Caki2 (cell line): ENCODE measurements at regions not wholly inside any gene's neighbourhood (a gene's known extent, or its start where the extent isn't known, plus 50 kb on each side); places are given as distances from the start of the nearest gene placed in this dataset.

Experiments used
- DNase-seq: peaks from one replicate; pipeline ENCODE4 v3.0.0-alpha.2; 2015; ENCODE audit warnings: low read depth
- in situ Hi-C: cut with HindIII; loops from 2 replicates; pipeline ENCODE4 v1.10.0; 2016; ENCODE audit warnings: low sequenced_read_pairs, low pct_unique_long_range_greater_than_20kb, mixed read lengths

DNA sequence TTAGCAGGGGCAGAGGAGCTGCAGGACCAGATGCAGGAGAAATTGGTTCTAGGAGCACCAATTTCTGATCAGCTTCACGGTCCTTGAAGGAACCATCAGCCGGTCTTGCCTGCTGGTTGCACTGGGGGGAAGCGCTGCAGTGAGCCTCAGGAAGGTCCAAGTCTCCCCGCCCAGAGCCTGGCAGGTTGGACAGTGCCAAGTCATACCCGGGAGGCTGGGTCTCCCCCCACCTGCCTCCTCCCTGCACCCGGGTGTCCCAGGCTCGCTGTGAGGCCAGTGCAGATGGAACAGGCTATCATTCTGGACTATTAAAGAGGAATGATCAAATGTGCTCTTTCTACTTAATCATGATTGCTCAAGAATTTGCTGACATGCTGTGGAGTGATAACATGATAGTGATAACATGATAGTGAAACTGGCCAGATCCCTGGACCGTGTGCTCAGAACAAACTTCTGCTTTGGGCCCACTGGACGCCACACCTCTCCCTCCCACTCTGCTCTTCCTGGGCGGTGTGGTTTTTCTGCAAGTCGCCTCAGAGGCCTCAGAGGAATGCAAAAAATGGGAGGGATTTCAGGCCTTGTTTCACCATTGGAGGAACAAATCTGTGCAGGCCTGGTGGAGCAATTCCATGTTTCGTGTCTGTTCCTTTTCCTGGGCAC, 236.0 kb downstream of the IRF8 start:
- in situ Hi-C loops: no loop called here
- DNase-seq: no peak

DNA sequence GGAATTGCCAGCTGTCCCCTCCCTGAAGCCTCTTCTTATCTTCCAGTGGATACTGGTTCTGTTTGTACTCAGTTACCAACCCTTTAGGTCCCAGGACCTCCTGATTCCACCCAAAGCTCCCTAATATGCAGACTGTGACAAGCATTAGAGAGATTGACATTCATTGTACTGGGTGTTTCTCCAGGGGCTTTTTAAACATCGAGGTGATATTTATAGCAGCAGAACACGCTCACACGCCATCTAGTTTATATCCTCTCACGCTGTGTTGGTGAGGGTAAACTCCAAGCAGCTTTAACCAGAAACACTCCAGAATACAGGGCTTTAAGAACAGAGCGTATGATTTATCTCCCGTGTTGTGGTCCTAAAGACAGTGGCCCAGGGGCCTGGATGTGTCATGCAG, 238.4 kb downstream of the IRF8 start:
- in situ Hi-C loops: no loop called here
- no peak for DNase-seq

DNA sequence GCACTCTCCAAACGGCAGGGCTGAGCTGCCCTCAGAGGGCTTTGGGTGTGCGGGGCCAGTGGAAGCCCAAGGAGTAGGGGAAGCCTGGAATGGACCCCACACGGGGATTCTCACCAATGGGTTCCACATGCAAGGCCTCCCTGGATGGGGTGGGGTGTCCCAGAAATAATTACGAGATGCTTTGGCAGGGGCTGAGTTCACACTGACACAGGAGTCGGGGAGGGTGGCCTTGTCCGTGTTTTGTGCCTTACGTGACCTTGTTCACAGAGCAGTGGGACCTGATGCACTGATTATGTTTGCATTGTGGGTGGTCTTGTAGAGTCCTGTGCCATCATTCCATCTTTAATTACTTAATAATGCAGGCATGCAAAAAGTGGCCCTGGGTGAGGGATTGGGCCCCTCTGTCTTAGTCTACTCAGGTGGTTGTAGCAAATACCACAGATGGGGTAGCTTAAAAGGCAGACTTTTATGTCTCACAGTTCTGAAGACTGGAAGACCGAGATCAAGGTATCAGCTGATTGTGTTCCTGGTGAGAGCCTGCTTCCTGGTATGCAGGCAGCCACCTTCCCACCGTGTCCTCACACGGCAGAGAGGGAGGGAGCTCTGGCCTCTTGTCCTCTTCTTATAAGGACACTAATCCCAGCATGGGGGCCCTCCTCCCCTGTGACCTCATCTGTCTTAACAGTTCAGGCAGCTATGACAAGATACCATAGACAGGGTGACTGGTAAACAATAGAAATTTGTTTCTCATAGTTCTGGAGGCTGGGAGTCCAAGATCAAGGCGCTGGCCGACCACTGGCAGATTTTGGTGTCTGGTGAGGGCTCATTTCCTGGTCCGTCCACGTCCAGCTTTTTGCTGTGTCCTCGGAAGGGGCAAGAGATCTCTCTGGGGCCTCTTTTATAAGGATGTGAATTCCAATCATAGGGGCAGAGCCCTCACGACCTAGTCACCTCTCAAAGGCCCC, 239.4 kb downstream of the IRF8 start:
- DNase-seq: no peak
- in situ Hi-C loops: no loop called here

DNA sequence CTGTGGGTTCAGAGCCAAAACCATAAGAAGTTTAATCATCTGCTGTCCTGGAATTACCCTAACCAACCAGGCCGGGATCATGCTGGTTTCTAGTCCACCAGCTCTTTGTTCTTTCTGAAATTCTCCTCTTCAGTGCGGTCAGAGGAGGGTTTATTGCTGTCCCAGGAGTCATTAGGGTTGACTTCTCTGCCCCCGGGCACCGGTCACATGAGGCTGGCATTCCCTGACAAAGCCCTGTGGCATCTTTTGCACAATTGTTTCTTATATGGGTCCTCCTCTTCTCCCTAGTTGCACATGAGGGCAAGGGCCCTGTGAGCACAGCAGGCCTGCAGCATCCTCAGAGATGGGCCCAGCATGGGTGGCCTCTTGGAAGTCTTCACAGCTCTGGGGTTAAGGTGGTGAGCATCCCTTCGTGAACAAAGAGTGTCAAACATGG, 243.9 kb downstream of the IRF8 start:
- DNase-seq: peak; percentile 57

DNA sequence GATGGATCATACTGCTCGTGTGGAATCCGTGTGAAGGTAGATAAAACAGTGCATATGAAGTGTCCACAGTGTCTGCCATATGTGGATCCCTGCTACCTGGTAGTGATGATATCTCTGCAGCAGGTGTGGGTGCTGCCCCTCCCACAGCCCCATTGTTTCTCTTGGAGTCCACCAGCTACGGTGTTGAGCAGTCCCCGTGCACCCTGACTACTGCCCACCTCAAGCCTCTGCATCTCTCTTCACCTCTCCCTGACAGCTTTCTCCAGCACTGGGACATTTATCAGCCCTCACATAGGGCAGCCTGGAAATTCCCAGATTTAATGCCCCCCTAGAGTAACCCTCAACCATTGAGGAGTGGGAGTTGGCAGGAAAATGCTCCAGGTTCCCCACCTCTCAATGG, 244.7 kb downstream of the IRF8 start:
- in situ Hi-C loops: no loop called here
- no peak for DNase-seq

More for the DNA sequence above, 243.9 kb downstream of the IRF8 start:
- in situ Hi-C loops: no loop called here

DNA sequence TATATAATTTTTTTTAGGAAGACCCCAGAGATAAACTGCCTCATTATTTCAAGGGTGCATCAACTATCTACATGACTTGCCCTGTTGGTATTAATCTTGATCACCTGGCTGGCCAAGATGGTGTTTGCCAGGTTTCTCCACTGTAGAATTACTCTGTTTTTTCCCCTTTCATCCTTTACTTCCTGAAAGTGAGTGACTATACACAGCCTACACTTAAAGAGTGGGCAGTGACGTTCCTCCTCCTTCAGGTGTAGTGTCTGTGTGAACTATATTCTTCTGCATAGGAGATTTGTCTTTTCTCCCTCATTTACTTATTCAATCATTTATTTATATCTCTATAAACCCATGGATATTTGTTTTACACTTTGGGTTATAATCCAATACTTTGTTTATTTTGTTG, 246.7 kb downstream of the IRF8 start:
- no peak for DNase-seq
- in situ Hi-C loops: no loop called here

DNA sequence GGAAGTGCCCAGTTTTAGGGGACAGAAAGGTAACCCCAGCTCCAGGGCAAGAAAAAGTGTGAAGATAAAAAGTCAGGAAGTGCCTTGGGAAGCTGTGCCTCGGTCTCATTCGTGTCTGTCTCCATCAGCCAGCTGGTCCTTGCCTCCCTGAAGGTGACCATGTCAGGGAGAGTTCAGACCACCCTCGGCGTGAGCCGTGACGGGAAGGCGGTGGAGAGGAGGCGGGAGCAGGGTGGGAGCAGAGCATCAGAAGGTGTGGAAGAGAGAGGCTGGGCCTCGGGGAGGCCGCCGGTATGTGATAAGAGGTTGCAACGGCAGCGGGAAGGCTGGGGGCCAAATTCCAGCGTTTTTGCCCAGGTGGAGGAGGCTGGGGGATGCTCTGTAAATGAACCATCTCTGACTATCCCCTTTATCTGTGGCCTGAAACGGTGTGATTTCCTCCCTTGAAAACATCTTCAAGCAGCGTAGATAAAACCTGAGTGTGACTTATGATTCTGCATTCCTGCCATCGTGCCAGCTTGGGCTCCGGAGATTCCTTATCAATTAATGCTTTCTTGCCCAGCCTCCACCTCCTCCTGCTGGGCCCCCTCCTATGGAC, 251.8 kb downstream of the IRF8 start:
- in situ Hi-C loops: no loop called here
- DNase-seq: no peak

DNA sequence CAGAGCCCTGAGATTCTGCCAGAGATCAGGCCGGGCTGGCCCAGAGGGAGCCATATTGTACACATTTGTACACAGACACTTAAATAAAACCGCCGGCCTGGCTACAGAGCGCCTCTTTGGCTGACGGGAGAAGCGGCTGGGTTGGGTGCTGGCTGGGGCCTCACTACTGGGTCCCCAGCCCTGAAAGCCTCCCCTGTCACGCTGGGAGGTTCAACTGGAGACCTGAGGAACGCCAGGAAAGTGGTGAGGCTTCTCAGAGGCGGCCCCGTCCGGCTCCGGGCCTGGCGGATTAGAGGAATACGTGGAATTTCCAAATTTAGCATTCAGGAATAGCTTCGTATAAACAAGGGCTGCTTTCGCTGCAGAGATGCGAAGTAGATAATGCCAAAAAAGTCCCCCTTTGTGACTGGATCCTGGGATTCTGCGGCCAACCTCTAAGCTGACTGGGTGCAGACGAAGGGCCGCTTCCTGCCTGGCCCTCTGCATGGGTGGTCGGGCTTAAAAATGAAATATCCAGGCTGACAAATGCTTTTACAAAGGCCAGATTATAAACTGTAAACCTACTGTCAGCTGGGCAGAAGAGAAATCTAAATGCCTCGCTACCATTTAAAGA, 252.4 kb downstream of the IRF8 start:
- in situ Hi-C loops: no loop called here
- DNase-seq: no peak

DNA sequence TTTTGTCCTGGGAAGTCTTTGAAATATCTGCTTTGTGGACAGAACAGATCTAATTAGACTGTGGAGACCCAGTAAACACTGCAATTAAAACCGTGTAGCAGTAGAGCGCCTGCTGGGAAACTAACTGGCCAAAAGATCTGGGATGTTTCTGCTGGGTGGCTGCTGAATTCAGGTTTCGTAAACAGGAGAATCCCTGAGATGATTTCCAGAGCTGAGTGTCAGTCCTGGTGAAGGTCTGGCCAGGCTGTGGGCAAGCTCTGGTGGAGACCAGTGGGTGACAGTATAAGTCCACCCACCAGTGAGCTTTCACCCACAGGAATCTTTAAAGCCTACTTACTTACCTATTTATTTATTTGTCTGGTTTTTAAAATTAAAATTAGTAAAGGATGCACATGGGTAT, 257.2 kb downstream of the IRF8 start:
- in situ Hi-C loops: no loop called here
- no peak for DNase-seq

DNA sequence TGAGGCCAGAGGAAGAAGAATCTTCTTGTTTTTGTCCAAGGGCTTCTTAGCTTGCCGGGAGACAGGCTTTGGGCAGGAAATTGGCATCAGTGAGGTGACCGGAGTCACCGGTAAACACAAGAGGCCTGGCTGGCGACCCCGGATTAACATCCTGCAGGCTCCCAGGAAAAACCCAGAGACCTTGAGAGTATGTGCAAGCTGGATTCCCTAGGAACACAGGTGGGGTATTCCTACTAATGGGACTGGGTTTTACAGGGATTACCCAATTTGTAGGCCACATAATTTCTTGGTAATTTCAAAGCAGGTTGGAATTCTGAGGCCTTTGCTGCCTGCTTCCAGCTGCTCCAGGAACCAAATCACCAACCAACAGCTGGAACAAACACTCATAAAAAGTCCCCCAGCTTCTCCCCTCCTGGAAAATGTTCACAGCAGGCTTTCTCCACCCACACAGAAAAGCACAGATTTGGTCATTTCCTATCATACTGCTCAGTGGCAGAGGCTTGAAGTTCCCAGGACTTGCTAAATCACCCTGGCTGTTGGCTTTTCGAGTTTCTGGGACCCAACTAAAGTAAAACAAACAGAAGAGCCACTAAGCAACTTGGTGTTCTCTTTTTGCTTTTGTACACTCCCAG, 258.8 kb downstream of the IRF8 start:
- no peak for DNase-seq
- in situ Hi-C loops: no loop called here

DNA sequence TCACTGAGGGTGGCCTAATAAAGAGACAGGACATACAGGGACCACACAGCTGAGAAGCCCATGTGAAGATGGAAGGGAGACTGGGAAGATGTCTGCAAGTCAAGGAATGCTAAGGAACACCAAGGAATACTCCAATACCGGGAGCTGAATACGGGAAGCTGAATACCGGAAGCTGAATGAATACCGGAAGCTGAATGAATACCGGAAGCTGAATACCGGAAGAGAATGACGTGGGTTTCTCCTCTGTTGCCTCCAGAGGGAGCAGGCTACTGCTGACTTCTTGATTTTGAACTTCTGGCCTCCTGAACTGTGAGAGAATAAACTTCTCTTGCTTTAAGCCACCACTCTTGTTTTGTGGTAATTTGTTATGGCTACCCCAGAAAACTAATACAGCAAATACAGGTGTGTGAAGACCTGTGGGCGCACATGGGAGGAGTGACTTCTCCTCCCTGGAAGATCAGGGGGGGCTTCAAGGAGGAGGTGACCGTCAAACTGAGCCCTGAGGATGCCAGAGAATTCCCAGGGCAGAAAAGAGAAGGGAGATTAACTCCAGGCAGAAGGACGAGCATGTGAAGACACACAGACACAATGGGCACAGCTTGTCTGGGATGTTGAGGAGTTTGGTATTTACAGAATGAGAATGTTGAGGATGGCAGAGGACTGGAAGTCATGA, 259.9 kb downstream of the IRF8 start:
- in situ Hi-C loops: no loop called here
- no peak for DNase-seq

DNA sequence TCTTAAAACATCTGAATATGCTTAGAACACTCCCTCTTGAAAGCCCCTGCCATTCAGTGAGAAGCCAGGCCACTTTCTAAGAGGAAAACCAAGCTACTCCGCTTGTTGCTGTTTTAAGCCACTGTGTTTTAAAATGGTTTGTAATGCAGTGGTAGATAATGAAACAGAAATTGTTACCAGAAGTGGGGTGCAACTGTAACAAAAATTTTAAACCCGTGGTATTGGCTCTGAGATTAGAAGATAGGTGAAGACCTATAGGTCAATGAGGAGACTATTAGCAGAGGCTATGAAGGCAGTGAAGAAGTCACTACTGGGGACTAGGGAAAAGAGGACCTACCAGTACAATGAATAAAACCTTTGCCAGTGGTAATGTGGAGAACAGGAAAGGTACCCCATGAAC, 266.5 kb downstream of the IRF8 start:
- DNase-seq: no peak
- in situ Hi-C loops: no loop called here

DNA sequence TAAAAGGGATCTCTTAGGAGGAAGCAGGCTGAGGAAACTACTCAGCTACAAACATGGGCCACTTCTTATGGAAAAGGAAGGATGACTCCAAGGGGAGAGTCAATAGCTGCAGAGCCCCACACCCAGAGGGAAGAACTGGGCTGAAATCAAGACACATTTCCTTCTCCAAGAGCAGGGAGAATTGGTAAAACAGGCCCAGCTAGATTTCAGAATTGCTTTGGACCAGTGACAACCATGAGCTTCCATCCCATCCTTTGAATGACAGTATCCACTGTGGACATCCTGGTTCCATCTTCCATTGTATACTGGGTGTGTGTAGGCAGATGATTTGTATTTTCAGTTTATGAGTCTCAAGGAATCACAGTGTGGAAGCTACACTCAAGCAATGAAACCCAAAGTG, 267.5 kb downstream of the IRF8 start:
- in situ Hi-C loops: no loop called here
- DNase-seq: no peak

DNA sequence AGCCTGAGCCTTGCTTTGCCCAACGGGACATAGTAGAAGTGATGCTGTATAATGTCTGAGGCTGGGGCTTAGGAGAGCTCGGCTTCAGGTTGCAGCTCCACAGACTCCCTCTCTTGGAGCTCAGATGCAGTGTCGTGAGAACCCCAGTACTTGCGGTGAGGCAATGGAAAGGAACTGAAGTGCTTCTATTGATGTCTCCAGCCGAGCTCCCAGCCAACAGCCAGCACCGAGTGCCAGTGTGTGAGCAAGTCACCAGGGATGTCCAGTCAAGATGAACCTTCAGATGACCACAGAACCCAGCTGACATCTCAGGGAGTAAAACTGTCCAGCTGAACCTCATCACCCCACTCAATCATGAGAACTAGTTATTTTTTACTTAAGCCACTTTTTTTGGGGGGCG, 268.1 kb downstream of the IRF8 start:
- DNase-seq: no peak
- in situ Hi-C loops: no loop called here

DNA sequence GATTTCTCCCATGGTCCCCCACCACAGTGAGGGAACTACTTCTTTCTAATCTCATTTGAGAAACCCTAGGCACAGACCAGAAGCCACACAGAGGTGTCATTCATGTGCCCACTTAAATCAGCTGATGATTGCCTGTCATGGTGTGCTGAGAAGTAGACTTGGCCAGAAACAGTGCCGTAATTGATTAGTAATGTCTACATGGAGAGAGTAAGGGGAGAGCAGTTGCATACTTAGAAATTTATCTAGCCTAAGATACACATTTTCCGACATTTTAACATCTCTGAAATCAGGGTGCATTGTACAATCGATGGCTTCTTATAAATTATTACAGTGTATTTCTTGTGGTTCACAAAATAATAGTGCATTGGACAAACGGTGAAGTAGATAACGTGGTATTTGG, 271.8 kb downstream of the IRF8 start:
- in situ Hi-C loops: no loop called here
- DNase-seq: no peak

DNA sequence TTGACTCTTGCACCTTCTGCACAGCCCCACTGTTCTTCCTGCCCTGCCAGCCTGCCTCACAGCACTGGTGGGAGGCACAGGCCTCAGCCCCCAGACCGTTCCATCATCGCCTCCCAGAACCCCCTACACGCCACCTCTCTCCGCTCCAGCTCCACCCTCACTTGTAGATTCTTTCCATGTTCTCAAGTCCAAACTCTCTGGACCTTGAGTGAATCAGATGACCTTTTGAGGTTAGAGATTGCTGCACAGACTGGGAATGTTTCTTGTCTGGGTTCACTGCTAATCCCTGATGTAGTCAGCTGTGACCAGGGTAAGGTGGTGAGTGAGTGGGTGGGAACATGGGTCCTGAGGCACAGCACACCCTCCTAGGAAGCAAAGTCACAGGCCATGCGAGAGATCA, 272.4 kb downstream of the IRF8 start:
- peak; percentile 76 for DNase-seq
- in situ Hi-C loops: no loop called here

DNA sequence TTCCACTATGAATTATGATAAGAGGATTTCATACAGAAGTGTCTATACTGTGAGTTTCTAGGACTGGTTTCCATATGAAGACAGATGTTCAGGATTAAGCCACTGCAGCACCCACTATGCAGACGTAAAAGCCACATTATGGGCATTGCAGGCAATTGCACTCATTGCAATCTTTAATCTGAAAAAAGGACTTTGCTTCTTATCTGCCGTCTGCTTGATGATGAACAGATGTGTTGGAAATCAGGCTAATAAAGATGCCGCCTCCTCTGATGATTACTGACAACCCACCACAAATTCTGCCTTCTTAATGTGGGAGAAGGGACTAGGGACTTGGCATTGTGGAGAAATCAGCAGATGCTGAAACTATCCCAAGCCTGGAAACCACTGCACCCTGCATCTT, 276.9 kb downstream of the IRF8 start:
- in situ Hi-C loops: no loop called here
- DNase-seq: no peak

DNA sequence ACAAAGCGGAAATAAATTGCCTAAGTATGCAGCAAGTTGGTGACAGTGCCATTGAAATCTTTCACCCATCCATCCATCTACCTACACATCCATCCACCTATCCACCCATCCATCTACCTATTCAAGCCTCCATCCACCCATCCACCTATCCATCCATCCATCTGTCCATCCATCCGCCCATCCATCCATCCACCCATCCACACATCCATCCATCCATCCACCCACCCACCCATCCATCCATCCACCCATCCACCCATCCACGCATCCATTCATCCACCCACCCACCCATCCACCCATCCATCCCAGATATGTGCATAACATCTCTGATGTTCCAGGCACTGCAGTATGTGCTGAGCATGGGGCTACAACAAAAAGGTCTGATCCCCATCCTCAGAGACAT, 277.5 kb downstream of the IRF8 start:
- DNase-seq: no peak
- in situ Hi-C loops: no loop called here
